ENCODE measurements at regions not wholly inside any gene's neighbourhood (a gene's known extent, or its start where the extent isn't known, plus 50 kb on each side); places are given as distances from the start of the nearest gene placed in this dataset.
"Not testable (repeated sequence)": the region's sequence is repeated elsewhere in the genome, so short reads cannot be mapped to it uniquely, and the experiment has no call there.

DNA sequence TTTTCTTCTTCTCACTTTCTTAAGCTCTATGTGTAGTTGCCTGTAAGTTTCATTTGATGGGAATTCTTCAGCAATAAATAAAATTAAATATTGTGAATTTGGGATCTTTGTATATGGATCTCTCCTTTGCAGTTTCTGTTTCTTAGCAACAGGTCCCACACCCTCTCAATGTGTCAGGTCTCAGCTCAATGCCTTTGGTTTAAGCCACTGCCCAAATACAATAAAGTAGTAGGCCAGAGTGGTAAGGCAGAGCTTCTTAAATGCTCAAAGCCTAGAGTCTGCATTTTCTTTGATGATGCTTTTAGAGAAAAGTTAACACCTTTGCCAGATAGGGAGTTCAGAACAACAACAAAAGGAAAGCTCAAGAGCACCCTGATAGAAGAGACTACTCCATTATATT is 343.7 kb downstream of the NSUN3 start:
- no peak for DNase-seq (ENCODE audit: low spot score)

DNA sequence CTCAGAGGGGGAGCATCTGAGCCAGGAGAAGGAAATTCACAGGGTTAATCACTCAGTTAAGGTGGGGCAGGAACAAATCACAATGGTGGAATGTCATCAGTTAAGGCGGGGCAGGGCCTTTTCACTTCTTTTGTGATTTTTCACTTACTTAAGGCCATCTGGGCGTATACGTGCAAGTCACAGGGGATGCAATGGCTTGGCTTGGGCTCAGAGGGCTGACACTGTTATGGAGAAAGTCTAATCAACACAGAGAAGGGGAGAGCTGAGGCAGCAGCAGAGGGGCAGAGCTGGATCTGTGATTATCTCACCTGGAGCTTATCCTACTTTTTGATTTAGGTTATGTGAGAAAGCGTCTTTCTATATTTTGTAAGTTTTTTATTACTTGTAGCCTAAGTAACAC is 350.1 kb downstream of the NSUN3 start:
- DNase-seq (ENCODE audit: low spot score) = not testable (repeated sequence)

DNA sequence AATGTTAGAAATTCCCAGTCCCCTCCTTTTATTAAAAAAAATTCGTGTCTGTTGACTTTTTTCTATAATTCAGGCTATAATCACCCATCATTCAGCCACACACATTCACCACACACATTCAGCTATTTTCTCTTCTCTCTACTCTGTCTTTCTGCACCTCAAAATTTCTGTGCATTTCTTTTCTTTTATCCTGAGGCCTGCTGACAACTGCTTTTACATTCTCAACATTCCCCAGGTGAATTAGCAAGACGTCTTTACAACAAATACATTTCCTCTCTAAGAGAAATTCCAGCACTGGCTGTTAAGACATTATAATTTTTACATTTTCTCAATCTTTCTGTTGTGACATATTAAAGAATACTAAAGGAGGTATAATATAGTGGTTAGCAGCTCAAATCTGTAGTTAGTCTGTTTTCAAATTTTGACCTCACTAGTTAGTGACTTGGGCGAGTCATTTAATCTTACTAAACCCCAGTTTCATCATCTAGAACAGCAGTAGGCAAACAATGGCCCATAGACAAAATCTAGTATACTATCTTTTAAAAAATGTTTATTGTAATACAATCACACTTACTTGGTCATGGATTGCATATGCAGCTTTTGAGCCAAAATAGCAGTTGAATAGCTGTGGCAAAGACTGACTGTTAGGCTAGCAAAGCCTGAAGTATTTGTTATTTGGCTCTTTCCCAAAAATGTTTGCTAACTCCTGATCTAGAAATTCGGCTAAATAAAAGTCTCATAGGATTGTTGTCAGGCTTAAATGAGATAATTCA is 350.7 kb downstream of the NSUN3 start:
- DNase-seq (ENCODE audit: low spot score) = no peak

DNA sequence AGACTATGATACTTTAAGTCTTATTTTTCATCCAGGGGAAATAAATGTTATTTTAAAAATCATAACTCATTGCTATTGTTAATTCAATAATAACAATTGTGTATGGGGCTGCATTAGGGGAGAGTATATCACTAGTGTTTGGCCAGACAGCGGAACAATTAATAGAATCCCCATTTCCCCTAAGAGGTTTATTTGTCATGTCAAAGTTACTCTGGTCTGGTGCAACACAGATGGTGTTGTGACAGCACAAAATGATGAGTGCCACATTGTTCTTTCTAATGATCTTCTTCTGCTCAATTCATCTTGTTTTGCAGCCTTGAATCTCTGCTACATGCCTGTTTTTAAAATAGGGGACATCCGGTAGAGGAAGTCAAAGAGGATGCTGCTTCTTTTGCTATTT is 351.6 kb downstream of the NSUN3 start:
- DNase-seq (ENCODE audit: low spot score) = no peak

DNA sequence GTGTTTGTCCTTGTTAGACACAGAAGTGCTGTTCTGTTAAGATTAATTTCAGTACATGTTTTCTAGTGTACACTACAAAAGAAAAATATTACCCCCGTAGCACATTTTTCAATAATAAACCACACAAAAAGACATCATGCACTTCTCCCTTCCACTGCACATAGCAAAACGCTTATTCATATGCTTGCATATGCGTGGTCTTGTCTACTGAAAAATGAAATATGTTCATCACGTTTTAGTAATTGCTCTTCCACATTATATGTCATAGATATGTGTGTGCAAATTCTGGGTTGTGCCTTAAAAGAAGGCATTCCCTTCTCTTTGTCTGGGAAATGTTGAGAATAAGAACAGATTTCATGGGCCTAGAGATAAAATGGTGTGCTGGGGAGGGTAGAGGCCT is 353.9 kb downstream of the NSUN3 start:
- peak; percentile 7 for DNase-seq (ENCODE audit: low spot score)

DNA sequence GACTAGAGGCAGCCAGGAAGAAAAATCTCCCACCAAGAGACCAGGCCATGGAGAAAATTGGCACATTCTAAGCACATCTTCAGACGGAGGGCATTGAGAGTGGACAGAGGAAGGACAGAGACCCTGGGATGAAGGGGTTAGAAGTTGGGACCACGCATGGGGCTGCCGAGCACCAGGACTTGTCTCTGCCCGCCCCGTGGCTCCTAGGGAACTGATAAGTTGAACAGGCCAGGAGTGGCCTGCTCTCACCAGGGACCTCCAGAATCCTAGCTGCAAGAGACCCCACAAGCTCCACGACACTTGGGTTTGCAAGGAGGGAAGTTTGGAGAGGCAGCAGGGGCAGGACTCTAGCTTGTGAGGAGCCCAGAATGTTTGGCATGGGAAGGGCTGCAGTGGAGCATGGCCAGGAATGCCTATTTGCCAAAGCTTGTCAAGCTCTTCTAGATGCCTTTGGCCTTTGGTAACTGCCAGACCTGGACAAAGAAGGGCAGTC is 355.1 kb downstream of the NSUN3 start:
- DNase-seq (ENCODE audit: low spot score) = no peak

DNA sequence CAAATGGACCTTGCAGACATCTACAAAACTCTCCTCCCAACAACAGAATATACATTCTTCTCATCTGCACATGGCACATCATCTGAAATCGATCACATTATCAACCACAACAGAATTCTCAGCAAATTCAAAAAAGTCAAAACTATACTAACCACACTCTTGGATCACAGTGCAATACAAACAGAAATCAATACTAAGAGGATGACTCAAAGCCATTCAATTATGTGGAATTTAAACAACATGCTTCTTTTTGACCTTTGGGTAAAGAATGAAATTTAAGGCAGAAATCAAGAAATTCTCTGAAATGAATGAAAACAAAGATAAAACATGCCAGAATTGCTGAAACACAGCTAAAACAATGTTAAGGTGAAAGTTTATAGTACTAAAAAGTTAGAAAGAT is 358.1 kb downstream of the NSUN3 start:
- no peak for DNase-seq (ENCODE audit: low spot score)

DNA sequence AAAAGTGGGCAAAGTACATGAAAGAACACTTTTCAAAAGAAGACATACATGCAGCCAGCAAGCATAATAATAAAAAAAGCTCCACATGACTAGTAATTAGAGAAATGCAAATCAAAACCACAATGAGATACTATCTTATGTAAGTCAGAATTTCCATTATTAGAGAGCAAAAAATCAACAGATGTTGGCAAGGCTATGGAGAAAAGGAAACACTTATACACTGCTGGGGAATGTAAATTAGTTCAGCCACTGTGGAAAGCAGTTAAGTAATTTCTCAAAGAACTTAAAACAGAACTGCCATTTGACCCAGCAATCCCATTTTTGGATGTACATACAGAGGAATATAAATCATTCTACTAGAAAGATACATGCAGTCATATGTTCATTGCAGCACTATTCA is 360.7 kb downstream of the NSUN3 start:
- DNase-seq (ENCODE audit: low spot score) = no peak

DNA sequence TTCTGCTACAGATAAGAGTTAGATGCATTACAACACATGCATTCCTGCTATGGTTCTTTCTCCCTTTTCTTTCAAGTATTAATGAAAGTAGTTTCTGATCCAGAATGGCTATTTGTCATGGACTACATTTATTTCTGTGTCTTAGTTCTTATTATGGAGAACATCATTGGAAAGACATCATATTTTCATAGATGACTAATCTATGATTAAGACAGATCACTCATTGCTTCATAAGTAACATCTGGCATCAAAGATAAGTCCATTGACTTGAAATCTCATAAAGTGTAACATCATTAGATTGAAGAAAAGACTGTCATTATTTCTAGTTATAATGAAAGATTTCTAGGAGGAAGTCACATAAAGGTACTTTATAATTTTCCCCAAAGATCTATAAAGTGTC is 366.7 kb downstream of the NSUN3 start:
- no peak for DNase-seq (ENCODE audit: low spot score)

DNA sequence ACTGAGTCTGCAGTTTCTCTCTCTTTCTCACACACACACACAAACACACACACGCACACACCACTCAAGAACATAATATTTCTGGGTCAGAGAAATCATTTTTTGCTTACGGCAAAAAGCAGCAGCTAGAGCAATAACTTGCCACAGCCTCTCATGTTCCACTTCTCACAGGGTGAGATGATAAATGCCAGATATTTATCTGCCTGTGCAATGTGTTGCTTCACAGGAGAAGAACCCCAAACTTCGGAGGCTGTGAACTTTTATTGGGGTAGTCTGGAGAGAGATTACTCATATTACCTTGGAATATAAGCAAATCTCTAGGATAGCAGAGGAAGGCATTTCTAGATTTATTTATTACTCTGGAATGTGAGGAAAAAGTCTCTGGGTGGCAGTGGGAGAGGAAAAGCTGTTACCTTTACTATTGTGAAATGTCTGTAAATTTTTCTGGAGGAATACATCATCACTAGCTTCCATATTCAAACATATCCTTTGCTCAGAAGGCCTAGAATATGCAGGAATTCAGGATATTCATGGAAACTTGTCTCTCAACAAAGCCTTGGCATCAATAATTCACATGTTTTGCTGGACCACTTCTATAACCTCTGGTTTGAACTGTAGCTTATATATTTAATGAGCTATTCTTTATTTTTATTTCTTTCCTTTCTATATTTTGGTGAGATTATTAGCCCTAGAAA is 369.2 kb downstream of the NSUN3 start:
- DNase-seq (ENCODE audit: low spot score) = peak; percentile 72

DNA sequence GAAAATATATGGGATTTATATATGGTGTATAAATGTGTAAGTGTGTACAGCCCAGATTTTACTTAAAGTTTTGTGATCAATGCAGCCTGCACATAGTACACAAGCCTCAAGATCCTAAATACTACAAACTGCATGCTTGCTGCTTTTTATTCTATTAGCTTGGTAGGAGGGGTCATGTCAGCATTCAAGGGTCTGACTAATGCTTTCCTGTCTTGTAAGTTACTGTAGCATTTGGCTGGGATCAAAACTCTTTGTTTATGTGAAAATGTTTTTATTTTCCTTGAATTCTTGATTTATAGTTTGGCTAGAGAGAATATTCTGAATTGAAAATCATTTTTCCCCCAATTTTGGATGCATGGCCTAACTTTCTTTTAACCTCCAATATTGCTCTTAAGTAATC is 370.9 kb downstream of the NSUN3 start:
- DNase-seq (ENCODE audit: low spot score) = peak; percentile 18

DNA sequence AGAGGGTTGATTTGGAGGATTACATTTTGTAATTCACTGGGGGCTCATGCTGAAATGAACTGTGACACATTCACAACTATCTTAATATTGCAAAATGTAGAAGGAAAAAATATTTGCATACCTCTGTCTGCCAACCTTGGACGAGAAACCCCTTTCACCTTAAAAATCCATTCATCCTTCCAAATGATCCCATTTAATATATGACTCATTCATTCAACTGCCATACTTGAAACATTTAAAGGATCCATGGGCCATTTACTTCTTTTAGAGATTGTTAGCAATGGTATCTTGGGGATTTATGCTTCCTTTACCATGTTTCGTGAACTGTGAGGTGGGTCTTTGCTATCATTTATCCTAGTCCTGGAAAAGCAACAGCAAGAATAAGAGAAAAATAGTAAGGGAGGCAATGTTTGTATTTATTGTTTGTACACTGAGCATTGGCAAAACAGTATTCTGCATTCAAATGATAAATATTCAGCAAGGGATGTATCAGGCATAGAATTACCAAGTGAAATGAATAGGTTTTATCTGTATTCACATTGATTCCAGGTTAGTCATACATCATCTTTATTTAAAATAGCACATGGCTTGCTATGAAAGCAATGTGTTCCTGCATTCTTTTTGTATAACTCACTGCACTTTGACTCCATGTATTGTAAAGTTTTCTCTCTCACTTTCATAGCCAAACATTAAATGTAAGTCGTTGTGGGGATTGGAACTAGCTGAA is 378.1 kb downstream of the NSUN3 start:
- peak; percentile 51 for DNase-seq (ENCODE audit: low spot score)

DNA sequence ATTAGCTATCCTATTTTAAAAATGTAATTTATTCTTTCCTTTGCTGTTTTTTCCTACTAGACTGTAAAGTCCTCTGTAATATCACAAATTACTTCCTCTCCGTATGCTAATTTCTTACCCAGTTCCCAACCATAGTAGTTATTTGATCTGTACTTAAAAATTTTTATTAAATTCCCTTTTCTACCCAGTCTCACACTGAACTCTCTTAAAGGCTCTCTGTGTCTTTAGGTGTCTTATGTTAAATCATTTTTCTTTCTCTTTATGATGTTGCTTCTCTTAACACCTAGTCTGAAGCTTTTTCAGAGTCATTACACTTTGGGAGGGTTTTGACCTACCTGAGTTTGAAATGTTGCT is 378.6 kb downstream of the NSUN3 start:
- DNase-seq (ENCODE audit: low spot score) = no peak

DNA sequence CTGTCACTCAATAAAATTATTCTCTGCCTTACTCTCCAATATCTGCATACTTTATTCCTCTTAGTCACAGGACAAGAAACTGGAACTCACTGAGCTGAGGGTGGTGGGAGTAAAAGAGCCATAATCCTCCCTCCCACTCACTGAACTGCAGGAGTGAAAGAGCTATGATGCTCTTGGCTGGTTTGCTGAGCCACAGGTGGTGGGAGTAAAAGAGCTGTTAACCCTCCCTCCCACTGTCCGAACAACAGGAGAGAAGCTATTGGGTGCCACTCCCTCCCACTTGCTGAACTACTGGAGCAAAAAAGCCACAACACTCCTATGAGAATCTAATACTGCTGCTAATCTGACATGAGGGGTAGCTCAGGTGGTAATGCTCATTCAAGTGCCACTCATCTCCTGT is 391.0 kb downstream of the NSUN3 start:
- no peak for DNase-seq (ENCODE audit: low spot score)

DNA sequence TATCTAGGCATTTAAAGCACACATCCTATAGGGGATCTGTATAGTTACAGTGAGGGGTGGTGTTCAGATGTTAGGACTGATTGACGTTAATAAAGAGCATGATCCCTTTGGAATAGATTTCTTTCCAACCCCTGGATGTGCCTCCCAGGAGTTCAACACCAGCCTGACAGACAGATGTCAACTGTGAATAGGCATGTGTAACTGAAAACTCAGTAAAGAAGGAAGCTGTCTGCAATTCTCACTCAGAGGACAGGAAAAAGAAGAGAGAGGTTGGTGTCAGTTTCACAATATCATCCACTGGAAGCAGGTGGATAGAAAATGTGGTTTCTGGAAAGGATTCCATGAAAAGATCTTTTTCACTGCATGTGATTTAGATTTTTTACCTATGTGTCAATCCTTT is 396.3 kb downstream of the NSUN3 start:
- no peak for DNase-seq (ENCODE audit: low spot score)

DNA sequence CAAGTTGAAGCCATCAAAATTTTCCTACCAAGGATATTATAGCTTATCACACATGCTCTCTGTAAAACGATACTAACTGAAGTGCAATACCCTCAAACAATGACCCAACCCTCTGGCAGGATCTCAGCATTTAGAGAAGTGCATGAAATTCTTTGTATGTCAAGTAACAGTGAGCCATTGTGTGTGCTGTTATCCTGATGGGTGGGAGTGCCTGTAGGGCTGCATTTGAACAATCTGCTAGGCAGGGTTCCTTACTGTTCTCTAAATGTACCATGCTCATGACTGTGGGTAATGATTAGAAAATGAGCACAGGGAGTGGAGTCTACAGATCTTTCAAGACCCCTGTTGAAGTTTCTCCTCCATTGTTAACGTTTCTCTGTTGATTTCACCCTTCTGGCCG is 398.1 kb downstream of the NSUN3 start:
- no peak for DNase-seq (ENCODE audit: low spot score)

DNA sequence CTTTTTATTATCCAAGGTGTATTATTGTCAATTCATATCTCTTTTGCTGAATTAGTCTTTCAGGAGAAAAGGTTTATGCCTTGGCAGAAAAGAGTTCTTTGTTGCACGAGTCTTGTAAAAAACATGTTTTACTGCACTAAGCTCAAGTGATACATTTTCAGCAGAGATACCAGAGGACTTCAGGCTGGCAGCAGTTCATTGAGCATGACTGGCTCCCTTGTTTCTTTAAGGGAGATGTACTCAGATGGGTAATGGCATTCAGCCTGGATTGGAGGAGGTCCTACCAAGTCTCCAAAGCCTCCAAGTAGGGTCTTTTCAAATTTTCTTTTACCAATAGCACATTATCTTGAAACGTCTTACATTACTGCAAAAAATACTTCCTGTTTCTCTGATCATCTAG is 400.1 kb downstream of the NSUN3 start:
- DNase-seq (ENCODE audit: low spot score) = peak; percentile 6

DNA sequence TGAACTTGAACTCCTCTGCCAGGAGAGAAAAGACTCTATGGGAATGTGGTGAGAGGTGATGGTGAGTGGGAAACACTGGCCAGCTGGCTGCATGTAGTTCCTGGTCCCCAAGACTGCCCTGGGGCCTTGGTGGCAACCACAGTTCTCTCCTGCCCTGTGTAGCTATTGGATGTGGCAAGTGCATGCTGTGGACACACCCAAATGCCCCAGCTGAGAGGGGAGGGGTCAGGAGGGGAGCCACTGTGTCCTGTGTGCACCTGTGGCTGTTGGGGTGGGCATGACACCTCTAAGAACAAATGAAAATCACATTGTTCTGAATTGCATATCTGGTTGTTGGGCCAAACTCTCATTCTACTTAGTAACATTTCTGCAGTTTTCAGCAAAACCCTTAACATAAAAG is 409.6 kb downstream of the NSUN3 start:
- no peak for DNase-seq (ENCODE audit: low spot score)

DNA sequence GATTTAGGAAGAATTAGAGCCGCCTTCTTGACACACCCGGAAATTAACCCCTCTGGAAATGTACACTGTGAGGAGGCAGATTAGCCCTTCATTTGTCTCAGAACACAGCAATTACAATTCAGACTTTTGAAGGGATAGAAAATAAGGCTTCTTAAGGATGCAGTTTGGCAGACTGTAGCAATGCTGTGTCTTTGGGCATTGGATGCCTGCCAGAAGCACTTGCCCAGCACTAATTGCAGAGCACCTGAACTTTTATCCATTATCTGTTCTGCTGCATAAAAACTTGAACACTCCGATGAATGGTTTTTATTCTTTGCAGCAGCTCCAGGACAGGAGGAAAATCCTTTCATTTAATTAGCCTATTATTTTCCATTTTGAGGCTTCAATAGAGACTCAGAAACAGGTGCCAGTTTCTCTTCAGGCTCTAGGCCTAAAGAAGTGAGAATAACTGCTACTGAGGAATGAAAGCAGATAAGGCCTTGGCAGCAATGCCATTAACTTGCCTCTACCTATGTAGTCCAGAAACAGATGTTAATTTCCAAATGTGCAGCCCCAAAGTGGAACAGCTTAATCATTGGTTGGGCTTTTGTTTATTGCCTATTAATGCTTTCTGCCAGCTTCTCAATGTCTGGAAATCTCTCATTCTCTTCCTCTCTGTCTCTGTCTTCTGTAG is 418.5 kb downstream of the NSUN3 start:
- no peak for DNase-seq (ENCODE audit: low spot score)

DNA sequence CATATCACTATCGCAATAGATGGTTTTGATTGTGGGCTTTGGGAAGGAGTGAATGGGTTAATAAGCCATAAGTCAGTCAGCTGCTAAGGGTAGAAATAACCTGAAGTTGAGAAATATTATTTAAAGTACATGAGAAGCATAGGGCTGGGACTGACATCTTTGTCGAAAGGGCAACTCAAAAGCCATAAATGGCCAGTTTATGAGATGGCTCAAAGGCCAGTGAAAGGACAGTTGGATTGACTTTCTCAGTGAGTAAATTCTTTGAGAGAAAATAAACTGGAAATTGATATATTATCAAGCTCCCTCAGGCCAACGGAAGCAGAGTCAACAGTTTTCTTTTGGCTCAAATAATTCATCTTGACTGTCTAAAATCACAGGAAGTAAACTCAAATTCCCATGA is 419.8 kb downstream of the NSUN3 start:
- no peak for DNase-seq (ENCODE audit: low spot score)

DNA sequence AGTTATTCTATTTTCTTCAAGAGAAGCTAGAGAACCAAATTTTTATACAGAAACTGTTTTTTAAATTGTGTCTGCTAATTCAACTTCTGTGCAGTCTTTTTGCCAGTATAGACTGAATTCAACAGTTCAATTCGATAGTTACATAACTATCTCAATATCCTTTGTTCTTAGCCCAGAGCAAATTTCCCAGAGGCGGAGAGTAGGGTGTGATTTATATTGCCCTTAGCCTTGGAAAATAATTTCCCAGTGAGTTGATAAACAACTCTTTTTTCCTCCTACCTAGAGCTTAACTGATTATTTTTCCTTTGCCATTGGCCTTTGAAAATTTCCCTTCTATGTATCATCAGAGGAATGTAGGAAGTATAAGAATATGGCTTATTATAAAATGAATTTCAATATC is 420.5 kb downstream of the NSUN3 start:
- DNase-seq (ENCODE audit: low spot score) = no peak

DNA sequence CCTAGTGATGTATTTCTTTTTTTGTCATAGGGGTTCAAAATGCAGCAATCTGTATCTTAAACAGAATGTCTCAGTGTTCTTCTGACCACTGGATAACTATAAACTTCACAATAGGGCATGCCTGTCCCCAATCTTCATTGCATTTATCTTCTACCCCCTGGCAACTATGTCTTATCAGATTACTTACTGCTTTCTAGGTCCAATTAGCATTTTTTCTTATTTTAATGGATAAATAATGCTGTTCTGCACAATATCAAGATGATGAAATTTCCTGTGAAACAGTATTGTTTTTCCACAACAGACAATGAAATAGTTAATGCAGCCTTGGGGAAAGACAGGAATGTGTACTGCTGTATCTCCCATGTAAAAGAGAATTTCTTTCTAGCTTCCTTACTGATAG is 432.1 kb downstream of the NSUN3 start:
- DNase-seq (ENCODE audit: low spot score) = no peak

Data from umbilical cord (tissue), 1 donor.